HepG2 (cell line): ENCODE measurements at regions not wholly inside any gene's neighbourhood (a gene's known extent, or its start where the extent isn't known, plus 50 kb on each side); places are given as distances from the start of the nearest gene placed in this dataset.

Source experiments
- CREB1 ChIP-seq, 2 experiments: fragments of 450-650 bp in 1 of 2; IDR thresholded peaks; 2 replicates each; pipeline ENCODE4 v1.6.1; 2016 to 2017; ENCODE audit warnings: control low read depth in 1 of 2, mild to moderate bottlenecking in 1 of 2, missing compliant biosample characterization in 1 of 2, missing genetic modification characterization in 1 of 2
- ELF3 ChIP-seq: IDR thresholded peaks from 2 replicates; pipeline ENCODE4 v1.6.1; 2016; ENCODE audit warnings: missing genetic modification reagents, missing compliant biosample characterization
- FOXJ3 ChIP-seq: sonication (generic); formaldehyde crosslinking; IDR thresholded peaks from 2 replicates; pipeline ENCODE4 v1.4.0; 2020; ENCODE audit warnings: missing genetic modification reagents, mild to moderate bottlenecking, borderline replicate concordance
- HMG20A ChIP-seq: IDR thresholded peaks from 2 replicates; pipeline ENCODE4 v1.6.1; 2016; ENCODE audit warnings: borderline replicate concordance
- LCORL ChIP-seq, 2 experiments: fragments of 450-650 bp in 1 of 2; sonication (generic) in 1 of 2; formaldehyde crosslinking in 1 of 2; IDR thresholded peaks; 2 replicates each; pipeline versions ENCODE4 v1.5.0 to v1.6.1; 2017 to 2020; ENCODE audit warnings: antibody characterized with exemption in 1 of 2, missing genetic modification reagents in 1 of 2
- NFIC ChIP-seq: IDR thresholded peaks from 2 replicates; pipeline ENCODE4 v1.6.1; 2012; ENCODE audit warnings: mild to moderate bottlenecking, low read length, inconsistent platforms
- REPIN1 ChIP-seq: sonication (generic); formaldehyde crosslinking; IDR thresholded peaks from 2 replicates; pipeline ENCODE4 v1.8.0; 2022; ENCODE audit warnings: missing genetic modification reagents, low read depth, mild to moderate bottlenecking, borderline replicate concordance
- SMAD9 ChIP-seq: sonication (generic); formaldehyde crosslinking; IDR thresholded peaks from 2 replicates; pipeline ENCODE4 v1.5.1; 2020; ENCODE audit warnings: mild to moderate bottlenecking, missing genetic modification reagents
- SOX13 ChIP-seq, 3 experiments: fragments of 450-650 bp in 1 of 3; sonication (generic) in 1 of 3; formaldehyde crosslinking in 1 of 3; IDR thresholded peaks in 2 of 3; conservative IDR thresholded peaks in 1 of 3; 2 replicates each; pipeline versions ENCODE4 v1.5.0 to v1.6.1; 2016 to 2020; ENCODE audit warnings: antibody characterized with exemption in 1 of 3, mild to moderate bottlenecking in 1 of 3, missing compliant biosample characterization in 1 of 3, missing genetic modification reagents in 1 of 3, moderate library complexity in 1 of 3
- ZBTB21 ChIP-seq: sonication (generic); formaldehyde crosslinking; IDR thresholded peaks from 2 replicates; pipeline ENCODE4 v1.4.0; 2020; ENCODE audit warnings: missing genetic modification reagents
- ZFP36L1 ChIP-seq: sonication (generic); formaldehyde crosslinking; IDR thresholded peaks from 2 replicates; pipeline ENCODE4 v1.8.0; 2022; ENCODE audit warnings: mild to moderate bottlenecking, missing genetic modification reagents, moderate library complexity
- ZMYM2 ChIP-seq: sonication (generic); formaldehyde crosslinking; IDR thresholded peaks from 2 replicates; pipeline ENCODE4 v1.8.0; 2022; ENCODE audit warnings: mild to moderate bottlenecking, missing genetic modification reagents
- ZNF569 ChIP-seq: sonication (generic); formaldehyde crosslinking; IDR thresholded peaks from 2 replicates; pipeline ENCODE4 v1.5.0; 2020; ENCODE audit warnings: mild to moderate bottlenecking, missing genetic modification reagents, moderate library complexity, borderline replicate concordance
- ZNF605 ChIP-seq: sonication (generic); formaldehyde crosslinking; IDR thresholded peaks from 2 replicates; pipeline ENCODE4 v1.8.0; 2022; ENCODE audit warnings: mild to moderate bottlenecking, missing genetic modification reagents
- TF ChIP-seq, protein P1 (sequence below): sonication (generic); formaldehyde crosslinking; IDR thresholded peaks from 2 replicates; pipeline ENCODE4 v1.5.1; 2020; ENCODE audit warnings: mild to moderate bottlenecking, missing genetic modification reagents, moderate library complexity
- TF ChIP-seq, protein P2 (sequence below), 2 experiments: sonication (generic) in 1 of 2; formaldehyde crosslinking in 1 of 2; IDR thresholded peaks; 2 replicates each; pipeline versions ENCODE4 v1.4.0 to v1.6.1; 2018 to 2020; ENCODE audit warnings: missing genetic modification reagents in 2 of 2, borderline replicate concordance in 1 of 2, low read depth in 1 of 2, mild to moderate bottlenecking in 1 of 2, missing biosample characterization in 1 of 2
- TF ChIP-seq, protein P3 (sequence below), 2 experiments: IDR thresholded peaks; 2 replicates each; pipeline ENCODE4 v1.6.1; 2011 to 2012; ENCODE audit warnings: low read length in 2 of 2, borderline replicate concordance in 1 of 2, low read depth in 1 of 2, mild to moderate bottlenecking in 1 of 2, moderate library complexity in 1 of 2

DNA sequence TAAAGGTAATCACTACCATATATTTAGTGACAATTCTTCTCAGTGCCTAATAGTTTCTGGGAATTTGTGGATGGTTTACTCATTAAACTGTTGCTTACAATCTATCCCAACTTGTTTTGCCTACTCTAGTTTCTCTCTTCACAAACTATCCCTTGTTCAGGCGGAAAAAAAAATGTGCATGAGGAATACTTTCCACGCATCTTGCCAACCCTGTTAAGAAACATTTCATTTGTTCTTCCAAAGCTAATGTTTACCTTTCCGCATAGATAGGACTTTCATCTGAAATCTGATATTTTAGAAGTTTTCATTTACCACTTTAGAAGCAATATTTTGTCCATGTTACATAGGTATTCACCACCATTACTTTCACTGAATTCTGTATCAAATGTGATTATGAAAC lies 191.9 kb downstream of the MDFIC start (continued):
- TF ChIP-seq, protein P1, sequence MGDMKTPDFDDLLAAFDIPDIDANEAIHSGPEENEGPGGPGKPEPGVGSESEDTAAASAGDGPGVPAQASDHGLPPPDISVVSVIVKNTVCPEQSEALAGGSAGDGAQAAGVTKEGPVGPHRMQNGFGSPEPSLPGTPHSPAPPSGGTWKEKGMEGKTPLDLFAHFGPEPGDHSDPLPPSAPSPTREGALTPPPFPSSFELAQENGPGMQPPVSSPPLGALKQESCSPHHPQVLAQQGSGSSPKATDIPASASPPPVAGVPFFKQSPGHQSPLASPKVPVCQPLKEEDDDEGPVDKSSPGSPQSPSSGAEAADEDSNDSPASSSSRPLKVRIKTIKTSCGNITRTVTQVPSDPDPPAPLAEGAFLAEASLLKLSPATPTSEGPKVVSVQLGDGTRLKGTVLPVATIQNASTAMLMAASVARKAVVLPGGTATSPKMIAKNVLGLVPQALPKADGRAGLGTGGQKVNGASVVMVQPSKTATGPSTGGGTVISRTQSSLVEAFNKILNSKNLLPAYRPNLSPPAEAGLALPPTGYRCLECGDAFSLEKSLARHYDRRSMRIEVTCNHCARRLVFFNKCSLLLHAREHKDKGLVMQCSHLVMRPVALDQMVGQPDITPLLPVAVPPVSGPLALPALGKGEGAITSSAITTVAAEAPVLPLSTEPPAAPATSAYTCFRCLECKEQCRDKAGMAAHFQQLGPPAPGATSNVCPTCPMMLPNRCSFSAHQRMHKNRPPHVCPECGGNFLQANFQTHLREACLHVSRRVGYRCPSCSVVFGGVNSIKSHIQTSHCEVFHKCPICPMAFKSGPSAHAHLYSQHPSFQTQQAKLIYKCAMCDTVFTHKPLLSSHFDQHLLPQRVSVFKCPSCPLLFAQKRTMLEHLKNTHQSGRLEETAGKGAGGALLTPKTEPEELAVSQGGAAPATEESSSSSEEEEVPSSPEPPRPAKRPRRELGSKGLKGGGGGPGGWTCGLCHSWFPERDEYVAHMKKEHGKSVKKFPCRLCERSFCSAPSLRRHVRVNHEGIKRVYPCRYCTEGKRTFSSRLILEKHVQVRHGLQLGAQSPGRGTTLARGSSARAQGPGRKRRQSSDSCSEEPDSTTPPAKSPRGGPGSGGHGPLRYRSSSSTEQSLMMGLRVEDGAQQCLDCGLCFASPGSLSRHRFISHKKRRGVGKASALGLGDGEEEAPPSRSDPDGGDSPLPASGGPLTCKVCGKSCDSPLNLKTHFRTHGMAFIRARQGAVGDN (CRISPR knock-in tag): no peak
- TF ChIP-seq ZBTB21 (CRISPR knock-in tag) (no peak), SMAD9 (CRISPR knock-in tag) (no peak), LCORL (IDR thresholded peaks at IDR 0.05) (no peak), LCORL (CRISPR knock-in tag; IDR thresholded peaks at IDR 0.05) (no peak), ZNF569 (no peak), HMG20A (CRISPR knock-in tag) (peak; percentile 72; the same call in 1 of the 2 replicates), ZMYM2 (no peak), CREB1 (IDR thresholded peaks at IDR 0.05) (no peak), CREB1 (CRISPR knock-in tag; IDR thresholded peaks at IDR 0.05) (no peak), ZFP36L1 (CRISPR knock-in tag) (no peak), NFIC (peak; percentile 67; the same call in 1 of the 2 replicates), FOXJ3 (CRISPR knock-in tag) (peak; percentile 67; the same call in 1 of the 2 replicates), REPIN1 (no peak), ZNF605 (no peak), ELF3 (CRISPR knock-in tag) (0 out of 2 replicates have a peak, but pooled peaks have one; percentile 28), SOX13 (IDR thresholded peaks at IDR 0.05) (no peak), SOX13 (CRISPR knock-in tag; conservative IDR thresholded peaks at IDR 0.05 in 1 of 2, IDR thresholded peaks at IDR 0.05 in 1 of 2) (peak in 1 of 2 experiments; percentile 85; a peak in 2 of 4 replicates)
- TF ChIP-seq, protein P2, sequence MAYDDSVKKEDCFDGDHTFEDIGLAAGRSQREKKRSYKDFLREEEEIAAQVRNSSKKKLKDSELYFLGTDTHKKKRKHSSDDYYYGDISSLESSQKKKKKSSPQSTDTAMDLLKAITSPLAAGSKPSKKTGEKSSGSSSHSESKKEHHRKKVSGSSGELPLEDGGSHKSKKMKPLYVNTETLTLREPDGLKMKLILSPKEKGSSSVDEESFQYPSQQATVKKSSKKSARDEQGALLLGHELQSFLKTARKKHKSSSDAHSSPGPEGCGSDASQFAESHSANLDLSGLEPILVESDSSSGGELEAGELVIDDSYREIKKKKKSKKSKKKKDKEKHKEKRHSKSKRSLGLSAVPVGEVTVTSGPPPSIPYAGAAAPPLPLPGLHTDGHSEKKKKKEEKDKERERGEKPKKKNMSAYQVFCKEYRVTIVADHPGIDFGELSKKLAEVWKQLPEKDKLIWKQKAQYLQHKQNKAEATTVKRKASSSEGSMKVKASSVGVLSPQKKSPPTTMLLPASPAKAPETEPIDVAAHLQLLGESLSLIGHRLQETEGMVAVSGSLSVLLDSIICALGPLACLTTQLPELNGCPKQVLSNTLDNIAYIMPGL (CRISPR knock-in tag; IDR thresholded peaks at IDR 0.05; ENCODE audit: borderline replicate concordance in 1 of 2, low read depth in 1 of 2): no peak
- TF ChIP-seq, protein P3, sequence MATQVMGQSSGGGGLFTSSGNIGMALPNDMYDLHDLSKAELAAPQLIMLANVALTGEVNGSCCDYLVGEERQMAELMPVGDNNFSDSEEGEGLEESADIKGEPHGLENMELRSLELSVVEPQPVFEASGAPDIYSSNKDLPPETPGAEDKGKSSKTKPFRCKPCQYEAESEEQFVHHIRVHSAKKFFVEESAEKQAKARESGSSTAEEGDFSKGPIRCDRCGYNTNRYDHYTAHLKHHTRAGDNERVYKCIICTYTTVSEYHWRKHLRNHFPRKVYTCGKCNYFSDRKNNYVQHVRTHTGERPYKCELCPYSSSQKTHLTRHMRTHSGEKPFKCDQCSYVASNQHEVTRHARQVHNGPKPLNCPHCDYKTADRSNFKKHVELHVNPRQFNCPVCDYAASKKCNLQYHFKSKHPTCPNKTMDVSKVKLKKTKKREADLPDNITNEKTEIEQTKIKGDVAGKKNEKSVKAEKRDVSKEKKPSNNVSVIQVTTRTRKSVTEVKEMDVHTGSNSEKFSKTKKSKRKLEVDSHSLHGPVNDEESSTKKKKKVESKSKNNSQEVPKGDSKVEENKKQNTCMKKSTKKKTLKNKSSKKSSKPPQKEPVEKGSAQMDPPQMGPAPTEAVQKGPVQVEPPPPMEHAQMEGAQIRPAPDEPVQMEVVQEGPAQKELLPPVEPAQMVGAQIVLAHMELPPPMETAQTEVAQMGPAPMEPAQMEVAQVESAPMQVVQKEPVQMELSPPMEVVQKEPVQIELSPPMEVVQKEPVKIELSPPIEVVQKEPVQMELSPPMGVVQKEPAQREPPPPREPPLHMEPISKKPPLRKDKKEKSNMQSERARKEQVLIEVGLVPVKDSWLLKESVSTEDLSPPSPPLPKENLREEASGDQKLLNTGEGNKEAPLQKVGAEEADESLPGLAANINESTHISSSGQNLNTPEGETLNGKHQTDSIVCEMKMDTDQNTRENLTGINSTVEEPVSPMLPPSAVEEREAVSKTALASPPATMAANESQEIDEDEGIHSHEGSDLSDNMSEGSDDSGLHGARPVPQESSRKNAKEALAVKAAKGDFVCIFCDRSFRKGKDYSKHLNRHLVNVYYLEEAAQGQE (IDR thresholded peaks at IDR 0.05; ENCODE audit: borderline replicate concordance in 1 of 2, low read depth in 1 of 2, low read length in 2 of 2): no peak
